HUDEP-2 (cell line): ENCODE measurements at regions not wholly inside any gene's neighbourhood (a gene's known extent, or its start where the extent isn't known, plus 50 kb on each side); places are given as distances from the start of the nearest gene placed in this dataset.
A peak's percentile ranks its signal among the peaks of the same experiment; 100 is the strongest.

Experiments used
- DNase-seq, 76 experiments: peaks; one replicate each; lab custom pipeline; 2025; ENCODE audit not compliant: unreplicated experiment in 76 of 76; lab: John Stamatoyannopoulos, UW

DNA sequence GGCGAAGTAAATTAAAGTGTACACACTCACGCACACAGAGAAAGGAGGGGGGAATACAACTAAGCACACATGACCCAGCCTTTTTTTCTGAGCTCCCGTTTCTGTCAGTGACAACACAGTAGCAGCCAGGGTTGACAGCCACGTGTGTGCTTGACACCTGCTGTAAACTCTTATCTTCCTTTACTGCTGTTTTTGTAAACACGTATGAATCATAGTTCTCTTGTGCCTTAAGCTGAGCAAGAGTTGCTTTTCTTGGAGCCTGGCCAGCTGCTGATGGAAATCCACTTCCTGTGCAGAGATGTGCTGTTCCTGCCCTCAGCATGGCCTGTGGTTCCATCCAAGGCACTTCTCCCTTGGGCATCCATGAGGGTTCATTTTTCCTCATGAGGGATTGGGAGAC, 561.9 kb downstream of the GALR1 start:
- peak in 1 of 76 experiments; percentile 5 for DNase-seq

DNA sequence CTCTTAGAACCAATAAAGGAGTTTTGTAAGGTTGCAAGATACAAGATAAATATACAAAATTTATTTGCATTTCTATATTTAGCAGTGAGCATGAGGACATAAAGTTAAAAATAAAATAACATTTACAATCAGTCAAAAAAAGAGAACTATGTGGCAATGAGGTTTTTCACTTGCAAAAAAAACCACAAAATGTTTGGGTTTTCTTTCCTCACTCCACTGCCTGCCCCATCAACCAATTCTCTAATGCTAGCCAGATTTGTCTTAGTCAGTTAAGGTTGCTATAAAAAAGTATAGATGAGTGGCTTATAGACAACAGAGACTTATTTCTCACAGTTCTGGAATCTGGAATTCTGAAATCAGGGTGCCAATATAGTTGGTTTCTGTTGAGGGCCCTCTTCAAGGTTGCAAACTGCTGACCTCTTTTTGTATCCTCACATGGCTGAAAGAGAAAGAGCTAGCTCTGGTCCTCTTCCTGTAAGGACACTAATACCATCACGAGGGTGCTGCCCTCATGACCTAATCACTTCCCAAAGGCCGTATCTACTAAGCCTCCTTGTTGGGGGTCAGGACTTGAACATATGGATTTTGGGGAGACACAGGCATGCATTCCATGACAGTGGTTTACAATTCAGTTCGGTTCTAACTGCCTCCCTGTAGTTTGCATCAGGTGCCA, 566.2 kb downstream of the GALR1 start:
- no peak for DNase-seq

DNA sequence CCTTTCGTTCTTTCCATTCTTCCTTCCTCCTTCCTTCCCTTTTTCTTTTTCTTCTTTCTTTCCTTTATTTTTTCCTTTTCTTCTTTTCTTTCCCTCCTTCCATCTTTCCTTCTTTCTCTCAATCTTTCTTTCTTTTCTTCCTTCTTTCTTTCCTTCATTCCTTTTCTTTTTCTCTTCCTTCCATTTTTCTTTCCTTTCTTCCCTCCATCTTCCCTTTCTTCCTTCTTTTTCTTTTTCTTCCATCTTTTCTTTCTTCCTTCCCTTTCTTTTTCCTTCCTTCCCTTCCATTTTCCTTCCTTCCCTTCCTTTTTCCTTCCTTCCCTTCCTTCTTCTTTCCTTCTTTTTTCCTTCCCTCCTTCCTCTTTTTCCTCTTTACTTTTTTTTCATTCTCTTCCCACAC, 568.7 kb downstream of the GALR1 start:
- no peak for DNase-seq

DNA sequence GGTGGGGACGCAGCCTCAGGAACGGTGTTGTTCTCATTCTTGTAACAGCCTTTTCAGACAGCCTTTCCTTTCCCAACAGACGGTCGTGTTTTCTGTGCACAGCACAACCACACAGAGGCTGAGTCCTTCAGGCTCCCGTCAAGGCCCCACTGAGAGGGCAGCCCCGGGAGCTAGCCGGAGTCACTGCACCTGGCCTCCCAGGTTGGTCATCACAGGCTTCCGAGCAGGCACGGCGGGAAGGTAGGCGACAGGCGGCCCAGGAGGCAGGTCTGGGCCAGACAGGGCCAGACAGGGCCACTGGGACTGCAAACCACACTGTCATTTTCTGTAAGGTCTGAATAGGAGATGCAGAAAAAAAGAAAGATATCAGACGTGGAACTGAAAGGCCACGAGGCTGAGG, 570.8 kb downstream of the GALR1 start:
- DNase-seq: no peak

DNA sequence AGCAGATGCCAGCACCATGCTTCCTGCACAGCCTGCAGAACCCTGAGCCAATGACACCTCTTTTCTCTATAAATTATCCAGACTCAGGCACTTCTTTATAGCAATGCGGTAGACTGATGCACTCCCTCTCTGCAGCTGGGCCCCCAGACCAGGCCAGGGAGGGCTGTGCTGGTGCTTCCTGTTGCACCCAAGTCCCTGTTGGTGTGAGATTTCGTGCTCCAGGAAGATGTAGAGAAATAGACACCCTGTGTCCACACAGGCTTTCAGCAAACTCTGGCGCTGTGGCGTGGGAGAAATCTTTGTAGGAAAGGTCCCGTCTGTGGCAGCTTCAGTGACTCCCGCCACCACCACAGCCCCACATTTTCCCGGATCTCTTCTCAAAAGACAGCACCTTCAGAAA, 572.2 kb downstream of the GALR1 start:
- no peak for DNase-seq

DNA sequence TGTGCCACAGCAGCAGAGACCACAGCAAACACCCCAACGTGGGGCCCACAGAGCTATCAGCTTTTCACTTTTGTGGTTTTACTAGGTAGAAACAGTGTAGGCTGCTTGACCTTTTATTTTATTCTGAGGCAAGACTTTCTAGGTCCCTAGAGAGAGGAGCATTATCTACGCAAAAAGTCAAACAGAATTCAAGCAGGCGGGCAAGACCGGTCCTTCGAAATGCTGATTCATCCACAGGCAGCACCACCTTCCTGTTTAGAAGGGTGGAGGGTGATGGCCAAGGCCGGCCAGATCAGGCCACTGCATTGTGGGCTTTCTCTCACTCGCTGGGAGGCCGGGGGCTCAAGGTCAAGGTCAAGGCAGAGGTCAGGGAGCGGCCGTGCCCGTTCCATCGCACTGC, 573.0 kb downstream of the GALR1 start:
- no peak for DNase-seq

DNA sequence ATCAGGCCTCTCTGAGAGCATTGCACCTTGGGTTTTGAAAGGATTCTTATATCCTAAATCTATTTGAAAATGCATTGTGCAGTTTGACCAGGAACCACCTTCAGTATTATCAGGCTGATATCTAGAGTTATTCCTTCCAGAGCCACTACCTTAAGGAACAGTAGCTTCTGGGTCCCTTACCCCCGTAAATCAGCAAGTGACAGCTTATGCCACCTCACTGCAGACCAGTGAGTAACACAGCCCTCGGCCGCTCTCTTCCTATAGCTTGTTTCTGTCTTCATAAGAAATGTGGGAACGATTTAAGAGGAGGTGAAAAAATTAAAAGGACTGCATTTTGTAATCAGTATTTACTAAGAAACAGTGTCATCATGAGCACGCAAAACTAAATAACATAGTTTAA, 584.2 kb downstream of the GALR1 start:
- no peak for DNase-seq

DNA sequence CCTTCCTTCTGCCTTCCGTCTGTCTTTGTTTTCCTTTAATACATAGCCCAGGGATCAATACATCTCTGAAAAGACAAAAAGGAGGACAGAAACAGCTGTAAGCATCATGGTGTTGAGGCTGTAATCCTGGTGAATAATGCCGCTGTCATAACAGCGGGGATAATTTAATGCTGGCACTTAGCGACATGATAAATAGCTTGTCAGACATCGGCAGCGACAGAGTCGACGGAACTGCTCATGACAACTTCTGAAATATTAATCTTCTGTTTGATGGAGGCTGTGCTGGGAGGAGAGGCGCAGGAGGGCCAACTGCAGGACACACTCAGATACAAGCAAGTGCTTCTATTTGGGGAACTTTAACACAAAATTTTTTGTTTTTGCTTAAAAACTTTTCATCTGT, 602.2 kb downstream of the GALR1 start:
- no peak for DNase-seq

DNA sequence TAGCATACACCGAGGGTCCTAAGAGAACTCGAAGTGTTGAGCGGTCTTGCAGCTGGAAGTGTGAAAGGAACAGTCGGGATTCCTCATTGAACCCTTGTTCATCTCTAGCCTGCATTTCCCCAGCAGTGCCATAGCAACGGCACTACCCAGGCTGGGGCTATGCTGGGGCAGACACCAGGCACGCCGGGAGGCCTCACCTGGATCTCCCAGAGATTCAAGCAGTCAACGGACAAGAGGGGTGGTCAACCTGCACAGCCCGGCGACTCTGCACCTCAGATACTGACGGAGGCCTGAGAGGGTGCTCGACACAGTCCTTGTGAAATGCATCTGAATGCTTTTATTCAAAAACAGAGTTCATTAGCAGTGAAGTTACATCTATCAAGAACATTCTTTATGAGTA, 604.2 kb downstream of the GALR1 start:
- no peak for DNase-seq

DNA sequence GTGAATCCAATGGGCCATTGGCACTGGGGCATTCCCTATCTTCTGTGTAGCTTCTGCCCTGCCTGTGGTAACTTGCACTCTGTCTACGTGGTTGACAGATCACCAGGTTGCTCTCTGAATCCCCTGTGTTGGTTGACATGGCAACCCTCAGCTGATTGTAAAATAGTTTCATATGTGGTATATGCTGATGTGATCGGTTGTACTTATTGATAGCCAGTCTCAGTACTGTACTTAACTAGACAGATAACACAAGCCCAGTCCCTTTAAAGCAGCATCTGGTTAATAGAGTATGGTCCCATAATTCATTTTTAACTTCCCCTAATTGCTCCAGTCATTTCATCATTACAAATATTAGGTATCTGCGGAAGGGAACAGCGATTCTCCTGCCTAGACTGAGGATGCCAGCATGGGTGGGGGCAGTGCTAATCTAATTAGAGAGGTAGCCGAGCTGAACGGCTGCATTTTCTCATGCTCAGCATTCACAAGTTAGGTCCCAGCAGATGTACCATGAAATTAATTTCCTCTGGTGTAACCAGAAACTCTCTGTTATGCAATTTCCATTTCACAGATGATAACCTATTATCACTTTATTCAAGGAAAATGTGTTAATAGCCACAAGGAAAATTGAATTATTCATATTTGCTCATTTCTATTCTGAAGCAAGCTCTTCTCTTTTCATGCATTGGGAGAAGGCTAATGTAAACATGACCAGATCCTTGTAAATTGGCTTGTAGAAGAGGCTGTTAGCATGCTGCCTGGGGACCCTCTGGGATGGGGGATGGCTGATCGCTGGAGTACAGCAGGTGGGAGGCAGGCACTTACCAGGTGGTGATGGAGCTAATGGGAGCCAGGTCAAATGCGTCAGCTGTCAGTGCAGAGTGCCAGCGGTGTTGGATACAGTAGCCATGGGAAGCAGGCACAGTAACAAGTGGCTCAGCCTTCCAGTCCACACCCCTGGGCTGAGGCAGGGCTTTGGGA, 608.3 kb downstream of the GALR1 start:
- DNase-seq: no peak

DNA sequence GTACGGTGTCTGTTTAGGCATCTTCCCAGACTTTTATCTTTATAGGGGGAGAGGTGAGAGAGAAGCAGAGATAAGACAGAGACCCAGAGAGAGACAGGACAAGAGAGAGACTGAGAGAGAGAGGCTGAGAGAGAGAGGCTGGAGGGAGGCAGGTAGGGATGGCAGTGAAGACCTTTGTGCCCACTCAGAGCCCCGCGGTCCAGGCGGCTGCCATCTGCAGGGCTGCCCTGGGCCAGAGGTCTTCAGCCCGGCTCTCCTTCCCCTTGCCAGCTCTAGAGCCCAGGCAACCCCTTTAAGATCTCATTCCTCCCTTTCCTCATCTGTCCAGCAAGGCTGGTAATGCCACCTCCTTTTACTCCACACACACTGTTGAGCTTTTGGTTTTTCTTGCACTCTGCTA, 610.0 kb downstream of the GALR1 start:
- DNase-seq: no peak

DNA sequence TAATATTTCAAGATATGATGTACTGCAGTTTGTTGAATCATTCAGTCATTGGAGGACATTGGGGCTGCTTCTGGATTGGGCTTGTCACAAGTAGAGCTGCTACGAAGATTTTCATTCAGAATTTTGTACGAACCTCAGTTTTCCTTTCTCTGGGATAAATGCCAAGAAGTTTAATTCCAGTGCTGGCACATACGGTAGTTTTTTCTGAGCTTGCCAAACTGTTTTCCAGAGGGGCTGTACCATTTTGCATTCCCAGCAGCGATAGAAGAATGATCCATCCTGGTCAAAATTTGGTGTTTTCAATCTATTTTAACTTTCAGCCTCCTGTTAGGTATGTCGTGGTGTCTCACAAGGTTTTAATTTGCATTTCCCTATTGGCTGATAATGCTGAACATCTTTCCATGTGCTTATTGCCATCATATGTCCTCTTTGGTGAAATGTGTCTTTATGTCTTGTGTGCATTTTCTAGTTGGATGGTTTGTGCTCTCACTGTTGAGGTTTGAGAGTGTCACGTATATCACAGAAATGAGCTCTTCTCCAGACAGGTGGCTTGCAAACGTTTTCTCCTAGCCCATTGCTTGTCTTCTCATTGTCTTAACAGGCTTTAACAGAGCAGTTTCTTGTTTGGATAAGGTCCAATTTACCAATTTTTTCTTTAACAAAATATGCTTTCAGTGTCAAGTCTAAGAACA, 612.6 kb downstream of the GALR1 start:
- DNase-seq: no peak

DNA sequence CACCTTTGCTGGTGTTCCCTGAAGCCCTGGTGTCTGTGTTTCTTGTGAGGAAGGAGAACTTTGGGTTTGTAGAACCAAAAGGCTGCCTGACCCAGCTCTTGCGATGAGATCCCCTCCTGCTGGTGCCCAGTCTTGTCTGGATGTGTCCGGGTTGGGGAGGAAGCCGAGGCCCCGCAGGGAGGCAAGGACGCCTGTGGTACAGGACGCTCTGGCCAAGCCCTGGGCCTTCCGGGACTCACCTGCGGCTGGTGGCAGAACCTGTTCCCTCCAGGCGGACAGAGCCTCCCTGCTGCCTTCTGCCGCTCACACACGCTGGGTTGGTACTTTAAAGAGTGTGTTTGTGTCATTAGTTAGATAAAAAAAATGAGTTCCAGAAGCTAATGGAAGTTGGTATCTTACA, 616.2 kb downstream of the GALR1 start:
- DNase-seq: no peak

DNA sequence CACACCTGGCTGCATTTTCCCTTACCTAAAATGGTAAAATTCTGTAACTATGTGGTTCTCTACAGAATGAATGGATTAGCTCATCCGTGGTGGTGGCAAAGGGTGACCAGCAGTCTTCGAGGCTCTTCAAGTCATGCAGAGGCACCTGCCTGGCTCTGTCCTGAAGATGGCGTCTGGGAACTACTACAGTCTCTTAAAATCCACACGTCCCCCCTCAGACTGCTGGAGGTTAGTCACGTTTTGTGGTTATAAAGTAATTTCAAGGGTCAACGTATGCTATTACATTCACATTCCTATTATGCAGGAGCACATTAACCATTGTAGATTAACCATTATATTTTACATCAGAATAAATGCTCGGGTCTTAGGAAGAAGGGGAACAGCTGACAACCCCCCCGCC, 616.7 kb downstream of the GALR1 start:
- DNase-seq: no peak

DNA sequence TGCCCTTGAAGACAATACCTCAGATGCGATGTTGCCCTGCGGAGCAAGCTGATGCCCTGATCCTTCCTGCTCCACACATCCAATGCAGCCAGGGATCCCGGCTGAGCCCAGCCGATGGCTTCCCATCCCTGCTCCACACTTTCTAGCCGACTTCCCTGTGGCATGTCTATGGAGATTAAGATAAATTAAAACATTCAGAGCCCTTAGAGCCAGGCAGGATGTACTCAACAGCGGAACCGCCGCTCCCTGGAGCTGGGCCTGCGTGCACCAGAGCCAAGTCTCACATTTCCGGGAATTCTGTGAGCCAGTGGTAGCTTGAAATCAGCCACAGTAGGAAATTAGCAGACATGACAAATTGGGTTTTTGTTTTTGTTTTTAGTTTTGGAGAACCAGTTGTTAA, 620.6 kb downstream of the GALR1 start:
- no peak for DNase-seq

DNA sequence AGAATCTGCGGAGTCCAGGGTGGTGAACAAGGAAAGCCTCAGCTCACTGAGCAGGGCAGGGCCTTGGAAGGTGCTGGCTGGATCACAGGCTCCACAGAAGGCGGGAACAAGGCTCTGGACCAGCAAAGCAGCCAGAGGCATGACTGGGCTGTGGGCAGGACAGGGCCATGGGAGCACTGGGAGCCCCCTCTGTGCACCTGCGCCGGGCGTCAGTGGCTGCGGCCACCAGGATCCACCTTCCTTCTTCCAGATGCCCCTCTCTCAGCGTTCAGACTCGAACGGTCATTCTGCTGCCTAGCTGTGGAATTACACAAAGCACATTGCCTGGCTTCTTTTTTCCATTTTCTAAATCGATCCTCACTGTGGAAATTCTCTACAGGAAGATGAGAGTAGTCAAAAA, 621.2 kb downstream of the GALR1 start:
- DNase-seq: no peak

DNA sequence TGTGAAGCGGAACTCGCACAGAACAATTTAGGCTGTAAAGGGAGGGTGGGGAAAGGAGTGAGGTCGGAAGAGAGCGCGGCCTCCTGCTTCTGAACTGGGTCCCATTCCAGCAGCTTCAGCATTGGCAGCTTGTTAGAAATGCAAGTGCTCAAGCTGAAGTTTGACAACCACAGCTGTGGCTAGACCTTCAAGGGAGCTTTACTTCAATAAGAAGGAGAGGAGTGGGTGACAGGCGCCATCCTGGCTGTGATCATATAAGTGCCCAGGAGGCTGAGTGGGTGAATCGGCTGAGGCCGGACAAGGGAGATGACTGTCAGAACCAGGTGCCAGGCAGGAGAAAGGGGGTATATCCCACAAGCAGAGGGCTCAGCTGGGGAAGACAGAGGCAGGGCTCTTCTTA, 622.5 kb downstream of the GALR1 start:
- no peak for DNase-seq

DNA sequence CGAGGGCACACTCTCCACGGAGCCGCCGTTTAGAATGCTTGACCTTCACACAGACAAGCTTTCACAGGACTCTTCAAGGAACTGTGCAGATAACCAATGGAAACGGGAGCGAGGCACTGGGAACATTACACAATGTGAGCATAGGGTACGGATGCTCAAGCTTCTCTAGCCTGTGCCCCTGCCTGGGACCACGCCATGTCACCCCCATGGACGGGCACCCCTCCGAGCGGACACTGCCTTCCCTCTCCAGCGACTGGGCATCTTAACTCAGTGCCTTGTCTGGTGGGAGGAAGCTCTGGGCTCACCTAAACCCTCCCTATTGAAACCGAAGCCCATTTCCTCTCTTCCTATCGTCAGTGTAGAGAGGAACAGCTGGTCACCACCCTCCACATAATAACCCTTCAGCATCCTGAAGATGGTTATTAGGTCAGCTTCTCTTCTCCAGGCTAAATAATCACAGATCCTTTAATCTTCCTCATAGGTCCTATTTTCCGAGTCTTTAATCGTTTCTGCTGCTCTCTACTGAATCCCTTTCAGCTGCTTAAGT, 626.7 kb downstream of the GALR1 start:
- DNase-seq: no peak

DNA sequence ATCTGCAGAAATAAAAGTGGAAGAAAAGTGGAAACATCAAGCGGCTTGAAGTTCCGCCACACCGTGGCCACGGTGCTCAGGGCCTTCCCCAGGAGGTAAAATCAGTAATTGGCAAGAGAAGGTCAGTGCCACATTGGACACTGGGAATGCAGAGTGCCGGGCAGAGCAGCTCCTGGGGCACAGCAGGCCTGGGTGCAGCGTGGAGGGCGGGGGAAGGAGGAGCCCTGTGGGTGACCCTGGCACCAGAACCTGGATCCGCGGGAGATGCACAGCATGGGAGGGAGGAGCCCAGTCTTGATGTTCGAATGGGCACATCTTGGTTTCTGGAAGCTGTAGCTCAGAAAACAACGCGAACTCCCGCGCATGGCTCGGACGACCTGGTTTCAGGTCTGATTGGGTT, 630.2 kb downstream of the GALR1 start:
- DNase-seq: no peak

DNA sequence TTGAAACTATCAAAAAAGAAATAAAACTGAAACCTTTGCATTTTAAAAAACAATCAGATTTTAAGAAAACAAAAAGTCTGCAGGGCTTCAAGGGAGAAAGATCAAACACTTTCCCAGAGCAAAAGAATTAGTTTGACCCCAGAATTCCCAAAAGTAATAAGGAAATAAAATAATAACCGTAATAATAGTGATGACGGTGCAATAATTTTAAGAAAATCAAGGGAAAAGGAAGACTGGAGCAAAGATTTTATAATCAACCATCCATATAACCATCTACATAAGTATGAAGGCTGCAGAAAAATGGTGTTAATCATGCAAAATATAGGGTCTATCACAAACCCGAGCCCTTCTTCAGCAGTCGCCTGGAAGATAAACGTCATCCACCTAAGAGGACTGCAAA, 634.8 kb downstream of the GALR1 start:
- DNase-seq: no peak

DNA sequence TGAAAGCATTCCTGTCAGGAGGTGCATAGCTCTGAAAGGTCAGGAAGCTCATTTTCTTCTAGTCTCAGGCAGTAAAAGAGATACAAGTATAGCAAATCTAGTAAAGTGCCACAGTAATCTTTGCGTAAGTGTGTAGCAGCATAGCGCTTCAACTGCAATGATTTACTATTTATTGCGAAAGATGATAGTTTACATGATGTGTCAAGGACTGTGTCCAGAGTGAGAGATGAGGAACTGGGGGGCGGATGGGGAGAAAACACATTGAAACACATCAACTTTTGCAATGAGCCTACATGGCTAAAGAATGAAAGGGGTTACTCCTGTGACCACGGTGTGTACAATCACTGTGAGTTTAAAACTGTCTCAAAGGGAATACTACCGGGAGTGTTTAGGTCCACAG, 644.4 kb downstream of the GALR1 start:
- DNase-seq: no peak
